ENCODE measurements at regions not wholly inside any gene's neighbourhood (a gene's known extent, or its start where the extent isn't known, plus 50 kb on each side); places are given as distances from the start of the nearest gene placed in this dataset.

GRCh38 chr13:64197232-64197631, 2781.6 kb upstream of the PCDH20 start:
- TF ChIP-seq, protein P1, sequence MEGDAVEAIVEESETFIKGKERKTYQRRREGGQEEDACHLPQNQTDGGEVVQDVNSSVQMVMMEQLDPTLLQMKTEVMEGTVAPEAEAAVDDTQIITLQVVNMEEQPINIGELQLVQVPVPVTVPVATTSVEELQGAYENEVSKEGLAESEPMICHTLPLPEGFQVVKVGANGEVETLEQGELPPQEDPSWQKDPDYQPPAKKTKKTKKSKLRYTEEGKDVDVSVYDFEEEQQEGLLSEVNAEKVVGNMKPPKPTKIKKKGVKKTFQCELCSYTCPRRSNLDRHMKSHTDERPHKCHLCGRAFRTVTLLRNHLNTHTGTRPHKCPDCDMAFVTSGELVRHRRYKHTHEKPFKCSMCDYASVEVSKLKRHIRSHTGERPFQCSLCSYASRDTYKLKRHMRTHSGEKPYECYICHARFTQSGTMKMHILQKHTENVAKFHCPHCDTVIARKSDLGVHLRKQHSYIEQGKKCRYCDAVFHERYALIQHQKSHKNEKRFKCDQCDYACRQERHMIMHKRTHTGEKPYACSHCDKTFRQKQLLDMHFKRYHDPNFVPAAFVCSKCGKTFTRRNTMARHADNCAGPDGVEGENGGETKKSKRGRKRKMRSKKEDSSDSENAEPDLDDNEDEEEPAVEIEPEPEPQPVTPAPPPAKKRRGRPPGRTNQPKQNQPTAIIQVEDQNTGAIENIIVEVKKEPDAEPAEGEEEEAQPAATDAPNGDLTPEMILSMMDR (IDR thresholded peaks at IDR 0.05): no peak
- no peak for TF ChIP-seq ZFX (IDR thresholded peaks at IDR 0.05; ENCODE audit: borderline replicate concordance)

Data from 22Rv1 (cell line).